COLO668 (cell line): ENCODE measurements at regions not wholly inside any gene's neighbourhood (a gene's known extent, or its start where the extent isn't known, plus 50 kb on each side); places are given as distances from the start of the nearest gene placed in this dataset.

ENCODE experiments used
- DNase-seq: peaks from one replicate; lab custom pipeline; 2025; ENCODE audit not compliant: unreplicated experiment; lab: John Stamatoyannopoulos, UW

- no peak for DNase-seq
Observed at GRCh38 chr6:45791211-45792168, 224.2 kb downstream of the CLIC5 start.

DNA sequence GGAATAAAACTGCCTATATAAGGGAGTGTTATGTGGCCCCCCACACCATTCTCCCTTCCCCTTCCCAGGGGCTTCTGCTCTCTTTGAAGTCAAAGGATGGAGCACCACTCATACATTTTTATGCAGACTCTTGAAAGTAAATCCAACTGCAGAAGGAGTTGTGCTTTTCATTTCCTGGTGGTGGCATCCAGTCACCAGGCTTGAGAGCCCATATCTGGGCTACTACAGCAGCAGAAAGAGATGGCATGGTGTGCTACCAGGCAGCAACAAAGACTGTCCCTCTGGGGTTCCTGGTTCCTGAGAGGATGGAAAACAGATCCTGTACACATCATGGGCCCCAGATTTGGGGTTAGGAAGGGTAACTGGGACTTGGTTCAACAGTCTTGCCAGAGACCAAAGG, 226.4 kb downstream of the CLIC5 start:
- no peak for DNase-seq

DNA sequence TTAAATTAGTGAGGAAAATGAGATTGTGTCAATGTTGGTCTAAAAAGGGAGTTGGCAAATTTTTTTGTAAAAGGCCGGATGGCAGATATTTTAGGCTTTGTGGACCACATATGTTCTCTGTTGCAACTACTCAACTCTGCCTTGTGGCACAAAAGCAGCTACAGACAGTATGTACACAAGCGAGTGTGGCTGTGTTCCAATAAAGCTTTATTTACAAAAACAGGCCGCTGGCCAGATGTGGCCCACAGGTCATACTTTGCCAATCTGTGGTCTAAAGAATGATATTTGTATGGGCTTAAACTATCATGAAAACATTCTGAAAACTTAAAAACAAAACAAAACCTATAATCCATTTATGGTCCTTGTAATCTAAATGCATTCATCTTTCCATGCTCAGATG, 228.3 kb downstream of the CLIC5 start:
- no peak for DNase-seq

GRCh38 chr6:45786355-45786781, 229.3 kb downstream of the CLIC5 start:
- no peak for DNase-seq

GRCh38 chr6:45784250-45784649, 231.4 kb downstream of the CLIC5 start:
- DNase-seq: no peak

DNA sequence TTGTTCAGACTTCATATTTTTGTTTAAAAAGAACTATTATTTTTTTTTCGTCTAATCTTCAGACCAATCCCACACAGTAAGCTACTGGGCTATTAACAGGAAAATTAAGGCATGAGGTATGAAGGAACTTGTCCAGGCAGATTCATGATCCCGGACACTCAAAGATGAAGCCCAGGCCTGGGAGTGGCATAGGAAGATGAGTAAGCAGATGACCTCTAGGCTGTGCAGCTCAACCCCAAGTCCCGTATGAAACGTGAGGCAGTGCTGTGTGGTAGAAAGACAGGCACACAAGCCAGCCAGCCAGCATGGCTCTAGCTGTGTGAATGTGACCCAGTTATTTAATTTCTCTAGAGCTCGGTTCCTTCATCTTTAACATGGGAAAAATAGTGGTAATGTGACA, 231.9 kb downstream of the CLIC5 start:
- no peak for DNase-seq

DNA sequence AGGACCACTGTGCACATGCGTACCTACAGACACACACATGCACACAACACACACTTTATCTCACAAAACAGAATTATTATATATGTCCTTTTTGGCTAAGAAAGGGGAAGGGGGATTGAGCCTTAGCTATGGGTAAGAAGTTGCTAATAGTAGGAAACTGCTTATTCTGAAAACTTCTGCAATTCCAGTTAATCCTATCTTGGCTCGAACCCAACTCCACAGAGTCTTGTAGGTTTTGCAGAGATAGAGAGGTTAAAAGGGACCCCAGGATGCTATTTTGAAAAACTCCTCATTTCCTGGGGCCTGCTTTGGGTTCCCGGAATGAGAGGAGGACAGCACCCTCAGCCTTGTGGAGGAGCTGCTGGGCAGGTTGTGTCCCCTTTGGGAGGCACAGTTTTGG, 233.8 kb downstream of the CLIC5 start:
- DNase-seq: no peak

DNA sequence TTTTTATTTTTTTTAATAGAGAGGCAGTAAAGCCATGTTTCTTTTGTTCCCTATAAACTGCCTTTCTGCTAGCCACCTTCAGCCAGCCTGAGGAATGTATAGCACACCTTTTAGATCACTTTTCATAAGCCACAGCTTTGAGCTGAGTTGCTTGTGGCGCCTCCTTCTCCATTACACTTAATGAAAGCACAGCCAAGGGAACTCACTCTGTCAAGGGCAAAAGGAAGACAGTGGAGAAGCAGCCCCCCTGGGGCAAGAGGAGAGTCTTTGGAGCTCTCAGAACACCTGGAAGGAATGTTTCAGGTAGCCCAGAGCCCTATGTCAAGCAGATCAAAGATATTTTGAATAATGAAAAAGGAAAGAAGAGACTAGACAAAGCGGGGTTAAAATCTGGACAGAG, 235.1 kb downstream of the CLIC5 start:
- no peak for DNase-seq

DNA sequence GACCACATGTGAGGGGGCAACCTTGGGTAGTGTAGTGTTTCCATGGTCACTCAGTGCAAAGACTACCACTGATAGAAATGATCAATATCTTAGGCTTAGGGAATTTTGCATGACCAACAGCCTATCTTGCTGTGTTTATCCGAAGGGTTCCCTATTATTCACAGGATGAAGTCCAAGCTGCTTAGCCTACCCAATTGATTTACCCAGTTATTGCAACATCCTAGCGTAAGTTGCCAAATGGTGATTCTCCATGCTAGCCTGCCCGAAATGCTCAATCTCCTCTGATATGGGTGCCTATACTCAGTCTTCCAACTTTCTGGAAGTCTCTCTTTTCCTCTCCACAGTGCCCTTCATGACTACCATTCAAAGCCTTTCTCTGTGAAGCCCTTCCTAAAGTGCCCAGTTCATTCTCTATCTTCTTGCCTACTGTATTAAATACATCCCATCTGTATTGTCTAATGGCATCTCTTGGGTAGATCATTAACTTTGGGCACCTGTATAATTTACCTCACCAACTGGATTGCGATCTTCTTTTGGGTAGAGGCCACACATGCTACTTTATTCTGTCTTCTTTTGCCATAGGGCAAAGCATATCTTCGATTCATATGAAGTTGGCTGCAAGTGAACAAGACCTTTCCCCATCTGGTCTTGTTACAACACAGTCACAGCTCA, 240.5 kb downstream of the CLIC5 start:
- no peak for DNase-seq

GRCh38 chr6:45773906-45774305, 241.8 kb downstream of the CLIC5 start:
- DNase-seq: no peak

DNA sequence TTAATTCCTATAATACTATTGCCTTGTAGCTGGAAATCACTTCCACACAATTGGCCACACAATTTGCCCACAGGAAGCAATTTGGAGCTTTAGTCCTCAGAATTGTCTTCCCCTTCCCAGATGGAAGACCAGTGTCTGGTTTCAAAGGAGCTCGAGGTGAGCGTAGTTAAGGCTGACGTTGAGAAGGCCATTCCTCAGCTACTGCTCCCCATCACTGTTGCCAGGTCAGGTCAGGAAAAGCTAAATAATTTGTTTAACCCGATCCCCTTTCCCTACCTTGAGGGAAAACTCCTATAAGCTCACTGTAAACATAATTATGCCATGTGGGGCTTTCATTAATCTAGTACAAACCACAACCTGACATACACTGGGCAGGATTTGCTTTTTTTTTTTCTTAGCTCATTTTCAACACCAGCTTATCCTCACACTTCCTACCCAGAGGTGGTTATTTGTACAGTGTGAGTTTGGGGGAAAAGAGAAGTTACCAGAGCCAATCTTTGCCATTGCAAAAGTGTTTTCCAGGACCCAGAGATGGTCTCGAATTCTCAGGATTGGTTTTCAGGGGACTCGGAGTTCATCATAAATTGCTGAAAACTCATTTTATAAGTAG, 242.7 kb downstream of the CLIC5 start:
- no peak for DNase-seq

- DNase-seq: no peak
Observed at GRCh38 chr6:45772051-45772450, 243.6 kb downstream of the CLIC5 start.

DNA sequence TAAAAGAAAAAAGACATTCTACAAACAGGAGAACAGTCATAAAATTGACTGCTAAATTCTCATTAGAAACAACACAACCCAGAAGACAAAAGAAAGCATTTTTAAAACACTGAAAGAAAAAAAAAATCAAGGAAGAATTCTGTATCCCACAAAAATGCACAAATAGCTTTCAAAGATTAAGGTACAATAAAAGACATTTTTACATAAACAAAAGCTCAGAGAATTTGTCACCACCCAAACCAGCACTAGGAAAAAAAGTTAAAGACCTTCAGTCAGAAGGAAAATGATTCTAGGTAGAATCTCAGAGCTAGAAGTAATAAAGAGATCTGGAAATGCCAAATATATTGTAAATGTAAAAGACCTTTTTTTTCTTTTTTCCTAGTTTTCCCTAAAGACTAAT, 252.4 kb downstream of the CLIC5 start:
- DNase-seq: no peak

GRCh38 chr6:45759472-45759810, 256.2 kb downstream of the CLIC5 start:
- no peak for DNase-seq

DNA sequence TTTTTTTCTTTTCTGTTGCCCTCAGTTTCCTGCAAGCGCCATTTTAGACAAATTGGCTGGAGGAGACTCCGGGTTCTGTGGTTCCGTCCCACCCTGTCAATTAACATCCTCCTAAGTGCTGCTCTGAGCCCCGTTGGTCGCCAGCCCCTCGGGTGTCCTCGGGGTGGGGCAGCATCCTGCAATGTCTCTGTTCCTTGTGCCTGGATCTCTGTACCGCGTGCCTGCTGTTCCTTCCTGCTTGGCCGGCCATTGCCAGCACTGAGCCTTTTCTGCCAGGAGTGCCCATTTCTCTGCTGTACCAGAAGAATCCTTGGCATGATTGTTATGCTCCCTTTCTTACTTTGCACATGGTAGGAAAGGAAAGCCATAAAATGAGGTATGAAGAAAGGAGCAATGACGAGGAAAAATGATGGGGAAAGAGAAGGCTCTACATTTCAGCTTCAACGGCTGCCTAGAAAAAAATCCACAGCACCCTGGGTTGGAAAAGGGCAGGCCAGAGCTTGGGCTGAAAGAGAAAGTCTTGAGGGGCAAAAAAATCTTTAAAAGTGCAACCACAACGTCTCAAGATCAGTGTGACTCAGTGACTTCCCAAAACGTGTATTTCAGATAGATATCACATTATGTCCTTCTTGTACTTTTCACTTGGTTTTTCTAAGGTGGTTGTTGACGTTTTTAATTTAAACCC, 256.7 kb downstream of the CLIC5 start:
- DNase-seq: no peak

DNA sequence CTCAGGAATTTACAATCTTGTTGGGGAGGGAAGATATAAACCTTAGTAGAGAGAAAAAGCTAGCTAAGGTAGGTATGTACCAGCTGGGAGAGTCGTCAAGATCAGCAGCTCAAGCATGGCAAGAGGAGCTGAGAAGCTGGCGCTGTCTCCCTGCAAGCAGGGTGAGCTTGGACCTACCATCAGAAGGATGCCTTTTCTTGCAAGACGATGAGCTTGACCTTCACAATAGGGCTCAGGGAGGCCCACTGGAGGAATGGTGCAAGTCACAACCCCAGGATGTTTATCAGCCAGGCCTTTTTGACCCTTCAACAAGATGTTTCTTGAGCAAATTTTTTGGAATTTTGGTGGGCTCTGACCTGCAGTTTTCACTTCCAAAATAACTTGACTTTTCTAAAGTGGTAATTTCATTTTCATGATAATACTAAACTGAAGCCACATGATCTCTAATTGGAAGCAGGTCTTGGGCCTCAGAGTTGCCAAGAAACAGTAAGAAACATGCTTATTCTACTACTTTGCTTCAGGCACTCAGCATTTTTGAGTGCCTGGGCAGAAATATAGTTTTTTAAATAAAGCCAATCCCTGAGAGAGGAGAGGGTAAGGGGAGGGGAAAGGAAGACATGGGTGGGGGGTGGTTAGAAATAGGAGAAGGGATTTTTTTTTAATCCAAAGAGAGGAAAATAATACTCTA, 258.1 kb downstream of the CLIC5 start:
- no peak for DNase-seq

DNA sequence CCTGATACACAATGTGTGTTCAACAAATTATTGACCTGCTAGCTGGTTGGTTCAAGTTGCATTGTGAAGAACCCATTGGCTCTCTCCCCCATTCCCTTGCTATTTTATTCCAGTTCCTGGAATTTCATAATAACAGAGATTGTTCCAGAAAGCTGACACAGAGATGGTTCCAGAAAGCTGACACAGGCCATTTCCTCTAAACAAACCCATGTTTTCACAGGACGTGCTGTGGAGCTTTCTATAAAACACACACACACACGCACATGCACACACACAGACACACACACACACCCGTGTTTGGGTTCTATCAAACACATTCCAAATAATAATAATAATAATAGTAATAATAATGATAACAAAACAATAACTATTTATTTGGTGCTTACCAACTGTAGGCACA, 259.1 kb downstream of the CLIC5 start:
- DNase-seq: no peak

- no peak for DNase-seq
Observed at GRCh38 chr6:45754432-45754831, 261.2 kb downstream of the CLIC5 start.

GRCh38 chr6:45746046-45746445, 269.6 kb downstream of the CLIC5 start:
- DNase-seq: peak; percentile 9

GRCh38 chr6:45743028-45743615, 272.5 kb downstream of the CLIC5 start:
- no peak for DNase-seq

GRCh38 chr6:45742591-45742990, 273.1 kb downstream of the CLIC5 start:
- no peak for DNase-seq
